Ovary (tissue), 3 donors: ENCODE measurements at regions not wholly inside any gene's neighbourhood (a gene's known extent, or its start where the extent isn't known, plus 50 kb on each side); places are given as distances from the start of the nearest gene placed in this dataset.

Source experiments
- CTCF ChIP-seq, 3 donors: fragments of 450-650 bp in 2 of 3; fragments of 200-600 bp in 1 of 3; IDR thresholded peaks; one replicate each; pipeline versions ENCODE4 v1.5.1 to v1.8.0; 2016 to 2022; ENCODE audit warnings: antibody characterized with exemption in 3 of 3, mild to moderate bottlenecking in 1 of 3
- EP300 ChIP-seq: sonication (generic); formaldehyde crosslinking; IDR thresholded peaks from one replicate; pipeline ENCODE4 v1.6.1; 2017; ENCODE audit warnings: antibody characterized with exemption
- POLR2A ChIP-seq: fragments of 450-650 bp; IDR thresholded peaks from one replicate; pipeline ENCODE4 v1.6.1; 2017; ENCODE audit warnings: antibody characterized with exemption, mild to moderate bottlenecking, moderate library complexity
- donor health status: DM: no; HTN: no; CAD: no.

GRCh38 chr18:46416706-46417638 is 240.0 kb downstream of the LOXHD1 start:
- no peak for TF ChIP-seq POLR2A
- no peak for TF ChIP-seq CTCF (IDR thresholded peaks at IDR 0.05)
- no peak for TF ChIP-seq EP300
